Cardiac muscle cell (in vitro differentiated cells and primary cell): ENCODE measurements at regions not wholly inside any gene's neighbourhood (a gene's known extent, or its start where the extent isn't known, plus 50 kb on each side); places are given as distances from the start of the nearest gene placed in this dataset.

Source experiments
- DNase-seq, 2 donors: peaks; one replicate each; pipeline versions ENCODE4 v3.0.0 to v3.0.0-alpha.2; 2010 to 2017; ENCODE audit warnings: low read depth in 1 of 2, low spot score in 1 of 2
- H3K27ac ChIP-seq: fragments of 200-600 bp; sonication (generic); 2 replicates; pipeline ENCODE4 v1.5.1; 2016
- H3K27me3 ChIP-seq: fragments of 200-600 bp; sonication (generic); 2 replicates; pipeline ENCODE4 v1.6.0; 2016; ENCODE audit warnings: control low read depth
- H3K36me3 ChIP-seq: fragments of 200-600 bp; sonication (generic); 2 replicates; pipeline ENCODE4 v1.5.1; 2016; ENCODE audit warnings: control low read depth
- H3K4me1 ChIP-seq: fragments of 200-600 bp; sonication (generic); 2 replicates; pipeline ENCODE4 v1.8.1; 2017; ENCODE audit warnings: low read depth, mild to moderate bottlenecking, mixed run types
- H3K4me3 ChIP-seq: fragments of 200-600 bp; sonication (generic); 2 replicates; pipeline ENCODE4 v1.5.1; 2016; ENCODE audit warnings: mild to moderate bottlenecking
- H3K9me3 ChIP-seq: fragments of 200-600 bp; sonication (generic); 2 replicates; pipeline ENCODE4 v1.5.1; 2017; ENCODE audit warnings: low read depth, mild to moderate bottlenecking, control low read depth
- CTCF ChIP-seq: IDR thresholded peaks from 2 replicates; pipeline ENCODE4 v1.5.1; 2012; ENCODE audit warnings: low read depth, mild to moderate bottlenecking, low read length

GRCh38 chr7:57327081-57327480 lies 122.9 kb upstream of the ZNF716 start:
- TF ChIP-seq CTCF = no peak

GRCh38 chr7:57328457-57328856 lies 121.5 kb upstream of the ZNF716 start:
- no peak overlapping the region for H3K27ac ChIP-seq
- H3K27me3 ChIP-seq = no peaks in the 10 kb centered on the region
- no peaks in the 10 kb centered on the region for H3K4me1 ChIP-seq
- H3K4me3 ChIP-seq = no peak overlapping the region
- no peak for DNase-seq
- H3K36me3 ChIP-seq = no peaks in the 10 kb centered on the region
- TF ChIP-seq CTCF = no peak
- H3K9me3 ChIP-seq = peaks cover under 1% of the 10 kb centered on the region

More at GRCh38 chr7:57327081-57327480, 122.9 kb upstream of the ZNF716 start:
- H3K4me3 ChIP-seq = no peak overlapping the region
- no peaks in the 10 kb centered on the region for H3K36me3 ChIP-seq
- H3K27ac ChIP-seq = no peak overlapping the region
- H3K9me3 ChIP-seq = no peaks in the 10 kb centered on the region
- no peak for DNase-seq
- no peaks in the 10 kb centered on the region for H3K27me3 ChIP-seq
- H3K4me1 ChIP-seq = no peaks in the 10 kb centered on the region

GRCh38 chr7:57328963-57329362 lies 121.0 kb upstream of the ZNF716 start:
- Histone ChIP-seq H3K9me3 (peaks cover 3% of the 10 kb centered on the region), H3K27ac (no peak overlapping the region), H3K27me3 (no peaks in the 10 kb centered on the region), H3K4me1 (no peaks in the 10 kb centered on the region), H3K36me3 (no peaks in the 10 kb centered on the region), H3K4me3 (no peak overlapping the region)
- no peak for DNase-seq
- no peak for TF ChIP-seq CTCF

GRCh38 chr7:57339198-57339944 lies 110.6 kb upstream of the ZNF716 start:
- Histone ChIP-seq H3K4me3 (no peak overlapping the region), H3K36me3 (no peaks in the 10 kb centered on the region), H3K27ac (no peak overlapping the region), H3K9me3 (no peaks in the 10 kb centered on the region), H3K27me3 (no peaks in the 10 kb centered on the region), H3K4me1 (no peaks in the 10 kb centered on the region)
- no peak for DNase-seq
- TF ChIP-seq CTCF = no peak

GRCh38 chr7:57342954-57343353 lies 107.0 kb upstream of the ZNF716 start:
- no peaks in the 10 kb centered on the region for H3K27me3 ChIP-seq
- H3K27ac ChIP-seq = no peak overlapping the region
- no peaks in the 10 kb centered on the region for H3K4me1 ChIP-seq
- TF ChIP-seq CTCF = no peak
- no peak overlapping the region for H3K4me3 ChIP-seq
- no peaks in the 10 kb centered on the region for H3K36me3 ChIP-seq
- DNase-seq = no peak
- H3K9me3 ChIP-seq = no peaks in the 10 kb centered on the region
